Left colon (tissue), 2 donors: ENCODE measurements at regions not wholly inside any gene's neighbourhood (a gene's known extent, or its start where the extent isn't known, plus 50 kb on each side); places are given as distances from the start of the nearest gene placed in this dataset.
"Not testable (repeated sequence)": the region's sequence is repeated elsewhere in the genome, so short reads cannot be mapped to it uniquely, and the experiment has no call there.

Experiments
- ATAC-seq: fragments of 200-7000 bp; cut with Tn5 transposase; one replicate; pipeline ENCODE4 v1.9.1; 2020; ENCODE audit warnings: mild to moderate bottlenecking, moderate library complexity
- DNase-seq, 2 donors: peaks; one replicate each; pipeline ENCODE4 v3.0.0-alpha.2; 2020
- intact Hi-C, 2 donors: fragments of 100-400 bp; cut with DNase I in 1 of 2; cut with micrococcal nuclease in 1 of 2; formaldehyde crosslinking; loops; one replicate each; pipeline versions ENCODE4 v1.11.2 to v1.14.0; 2022; cut with DNase I, micrococcal nuclease
- donor health status: DM: no; HTN: no; CAD: no.
- donor health status: DM: yes; HTN: yes; CAD: no.

DNA sequence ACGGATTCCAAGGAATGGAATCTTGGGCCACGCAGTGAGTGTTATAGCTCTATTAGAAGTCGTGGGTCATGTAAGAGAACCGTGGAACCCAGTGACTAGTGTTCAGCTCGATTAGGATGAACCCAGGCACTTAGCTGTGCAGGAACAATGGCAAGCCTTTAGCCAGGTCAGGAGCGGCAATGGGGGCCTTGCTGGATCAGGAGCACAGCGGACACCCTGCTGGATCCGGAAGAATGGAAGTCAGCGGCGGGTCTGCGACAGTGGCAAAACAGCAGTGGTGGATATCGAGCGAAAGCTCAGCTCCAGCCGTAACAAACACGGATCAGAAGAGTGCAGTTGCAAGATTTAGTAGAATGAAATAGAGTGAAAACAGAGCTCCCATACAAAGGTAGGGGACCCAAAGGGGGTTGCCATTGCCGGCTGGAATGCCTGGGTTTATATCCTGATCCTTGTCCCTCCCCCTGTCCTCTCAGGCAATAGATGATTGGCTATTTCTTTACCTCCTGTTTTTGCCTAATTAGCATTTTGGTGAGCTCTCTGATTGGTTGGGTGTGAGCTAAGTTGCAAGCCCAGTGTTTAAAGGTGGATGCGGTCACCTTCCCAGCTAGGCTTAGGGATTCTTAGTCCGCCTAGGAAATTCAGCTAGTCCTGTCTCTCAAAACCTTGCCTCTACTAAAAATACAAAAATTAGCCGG, 618.3 kb upstream of the CBLB start:
- ATAC-seq, intact Hi-C loops, DNase-seq: not testable (repeated sequence)

DNA sequence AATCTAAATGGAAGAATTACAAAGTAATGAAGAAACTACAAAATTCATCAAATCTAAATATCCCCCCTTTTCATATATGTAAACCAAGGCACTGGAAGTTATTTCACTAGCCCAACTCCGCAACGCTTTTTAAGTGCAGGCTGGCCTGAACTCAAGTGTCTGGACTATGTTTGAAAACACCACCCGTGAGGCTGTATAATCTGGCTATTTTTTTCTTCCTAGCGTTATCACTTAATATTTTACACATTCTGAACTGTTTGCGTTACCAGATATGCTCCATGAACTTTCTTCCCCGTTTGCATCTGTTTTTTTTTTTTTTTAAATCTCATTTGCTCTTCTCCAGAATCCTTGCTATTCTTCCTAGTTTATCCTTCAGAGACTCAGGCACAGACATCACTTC, 619.5 kb upstream of the CBLB start:
- no peak for ATAC-seq
- no peak for DNase-seq
- intact Hi-C loops = no loop called here

DNA sequence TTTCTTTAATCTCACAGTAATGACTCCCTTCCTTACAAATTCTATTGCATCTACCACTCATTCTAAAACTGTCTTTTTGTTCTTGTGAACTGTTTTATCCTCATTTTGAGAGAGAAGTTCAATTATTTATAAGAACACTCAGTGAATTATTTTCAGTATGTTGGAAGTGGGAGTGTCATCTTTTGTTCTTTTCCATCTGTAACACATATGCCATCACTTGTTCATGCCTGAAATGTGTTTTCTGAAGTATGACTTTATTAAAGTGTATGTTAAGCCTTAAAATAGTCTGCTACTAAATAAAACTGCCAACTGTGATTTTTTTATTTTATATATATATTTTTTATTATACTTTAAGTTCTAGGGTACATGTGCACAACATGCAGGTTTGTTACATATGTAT, 623.0 kb upstream of the CBLB start:
- DNase-seq (no peak), ATAC-seq (no peak)
- intact Hi-C loops = no loop called here

DNA sequence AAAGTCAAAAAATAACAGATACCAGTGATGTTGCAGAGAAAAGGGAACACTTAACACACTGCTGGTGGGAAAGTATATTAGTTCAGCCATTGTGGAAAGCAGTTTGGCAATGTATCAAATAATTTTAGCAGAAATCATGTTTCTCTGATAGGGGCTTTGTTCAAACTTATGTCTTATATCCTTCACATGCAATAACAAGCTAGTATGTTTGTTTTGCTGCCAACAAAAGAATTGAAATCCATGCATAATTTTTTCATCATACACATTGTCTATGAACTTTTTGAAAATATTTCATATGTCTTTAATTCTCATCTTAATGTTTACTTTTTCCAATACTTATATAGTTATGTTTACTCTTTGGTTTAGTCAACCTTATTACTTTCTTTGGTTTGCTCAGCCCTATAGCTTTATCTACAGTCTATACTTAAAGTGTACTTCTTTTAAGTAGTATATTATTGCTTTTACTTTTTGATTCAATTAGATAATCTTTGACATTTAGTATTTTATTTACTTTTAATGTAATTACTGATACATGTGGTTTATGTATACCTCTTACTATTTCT, 639.6 kb upstream of the CBLB start:
- no peak for ATAC-seq
- no peak for DNase-seq
- intact Hi-C loops = no loop called here

DNA sequence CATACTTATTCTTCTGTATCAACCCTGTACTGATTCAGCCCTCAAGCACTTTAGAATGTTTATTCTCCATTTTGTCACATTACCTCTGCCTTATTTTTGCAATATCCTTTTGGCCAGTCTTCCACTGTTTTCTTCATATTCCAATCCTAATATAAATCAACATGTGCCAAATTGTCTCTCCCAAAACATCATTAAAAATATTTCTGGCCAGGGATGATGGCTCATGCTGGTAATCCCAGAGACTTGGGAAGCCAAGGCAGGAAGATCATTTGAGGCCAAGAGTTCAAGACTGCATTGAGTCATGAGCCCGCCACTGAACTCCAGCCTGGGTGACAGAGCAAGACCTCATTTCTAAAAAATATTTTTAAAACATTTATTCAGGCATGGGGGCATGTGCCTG, 641.4 kb upstream of the CBLB start:
- intact Hi-C loops = no loop called here
- DNase-seq (no peak), ATAC-seq (no peak)

DNA sequence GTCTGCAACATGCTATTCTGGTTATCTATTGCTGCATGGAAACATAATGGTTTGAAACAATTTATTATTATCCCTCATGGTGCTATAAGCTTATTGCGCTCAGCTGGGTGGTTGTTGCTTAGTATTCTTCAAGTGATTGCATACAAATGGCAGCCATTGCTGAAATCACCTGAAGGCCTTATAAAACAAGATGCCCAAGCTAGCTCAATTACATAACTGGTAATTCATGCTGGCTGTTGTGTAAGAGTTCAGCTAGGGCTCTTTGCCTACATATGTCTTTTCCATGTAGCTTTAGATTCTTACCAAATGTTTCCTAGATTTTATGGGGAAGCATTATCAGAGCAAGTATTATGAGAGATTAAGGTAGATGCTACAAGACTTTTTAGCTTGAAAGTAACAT, 644.0 kb upstream of the CBLB start:
- no peak for ATAC-seq
- no peak for DNase-seq
- intact Hi-C loops = no loop called here

DNA sequence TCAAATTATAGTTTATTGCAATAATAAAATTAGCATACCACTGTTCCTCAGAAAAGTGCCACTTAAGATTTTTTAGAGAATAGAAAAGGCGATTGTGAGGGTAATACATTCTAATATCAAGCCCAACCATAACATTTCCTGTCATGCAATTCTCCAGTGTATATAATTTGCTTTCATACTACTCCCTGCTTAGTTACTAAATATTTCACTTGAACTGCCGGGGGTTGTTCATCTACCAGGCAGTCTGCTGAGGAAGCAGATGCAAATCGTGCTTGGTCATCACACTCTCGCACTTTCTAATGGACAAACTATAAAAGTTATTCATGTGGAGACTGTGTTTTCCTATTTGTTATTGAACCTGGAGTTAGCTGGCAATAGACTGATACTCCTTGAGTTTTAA, 645.6 kb upstream of the CBLB start:
- DNase-seq = no peak
- intact Hi-C loops = no loop called here
- ATAC-seq = no peak

DNA sequence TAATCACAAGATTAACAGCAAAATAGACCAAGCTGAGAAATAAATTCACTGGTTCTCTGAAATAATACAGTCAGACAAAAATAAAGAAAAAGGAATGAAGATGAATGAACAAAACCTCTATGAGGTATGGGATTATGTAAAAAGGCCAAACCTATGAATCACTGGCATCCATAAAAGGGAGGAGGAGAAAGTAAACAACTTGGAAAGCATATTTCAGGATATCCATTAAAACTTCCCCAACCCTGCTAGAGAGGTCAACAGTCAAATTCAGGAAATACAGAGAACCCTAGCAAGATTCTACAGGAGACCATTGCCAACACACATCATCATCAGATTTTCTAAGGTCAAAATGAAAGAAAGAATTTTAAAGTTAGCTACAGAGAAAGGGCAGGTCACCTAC, 649.7 kb upstream of the CBLB start:
- intact Hi-C loops = no loop called here
- ATAC-seq (no peak), DNase-seq (no peak)

DNA sequence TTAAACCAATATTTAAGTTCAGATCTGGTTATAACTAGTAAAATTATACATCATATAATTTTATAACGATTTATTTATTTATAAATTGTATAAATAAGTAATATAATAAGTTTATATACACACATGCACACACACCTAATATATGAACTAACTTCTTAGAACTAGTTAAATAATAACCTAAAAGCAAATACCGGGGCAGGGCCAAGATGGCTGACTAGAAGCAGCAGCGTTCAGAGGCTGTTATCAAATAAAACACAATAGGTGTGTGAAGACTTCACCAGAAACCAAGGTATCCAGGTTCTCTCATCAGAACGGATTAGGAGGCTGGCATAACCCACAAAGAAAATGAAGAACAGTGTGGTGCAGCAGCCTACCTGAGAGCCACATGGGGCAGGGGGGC, 653.6 kb upstream of the CBLB start:
- intact Hi-C loops = no loop called here
- DNase-seq = no peak
- ATAC-seq = no peak

DNA sequence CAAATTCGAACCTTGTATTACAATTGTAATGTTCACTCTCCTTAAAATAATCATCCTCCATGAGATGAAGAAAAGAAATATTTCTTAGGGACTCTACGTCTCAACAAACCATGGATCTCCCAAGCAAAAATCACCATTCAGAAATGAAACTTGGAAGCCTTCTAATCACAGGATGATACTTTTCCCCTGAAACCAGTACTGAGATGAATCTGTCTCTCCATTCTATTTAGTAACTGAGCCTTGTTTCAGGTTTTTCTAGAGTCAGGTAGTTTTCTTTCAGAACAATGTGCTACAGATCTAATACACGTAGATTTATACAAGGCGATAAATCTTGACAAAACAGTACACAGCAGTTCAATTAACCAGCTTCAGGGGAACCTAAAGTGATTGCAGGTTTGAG, 660.1 kb upstream of the CBLB start:
- ATAC-seq (no peak), DNase-seq (no peak)
- intact Hi-C loops = no loop called here

DNA sequence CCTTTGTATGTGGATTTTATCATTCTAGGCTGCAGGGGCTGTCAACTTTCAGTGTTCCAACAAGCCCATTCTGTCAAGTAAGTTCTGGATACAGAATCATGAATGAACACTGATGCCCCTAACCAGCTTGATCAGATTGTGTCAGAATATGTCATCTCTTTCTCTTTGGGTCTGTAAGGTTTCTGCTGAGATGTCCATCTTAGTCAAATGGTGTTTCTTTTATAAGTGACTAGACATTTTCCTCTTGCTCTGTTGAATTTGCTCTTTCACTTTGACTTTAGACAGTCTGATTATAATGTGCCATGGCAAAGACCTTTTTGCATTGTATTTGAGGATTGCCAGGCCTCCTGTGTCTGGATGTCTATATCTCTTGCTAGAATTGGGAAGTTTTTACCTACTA, 660.9 kb upstream of the CBLB start:
- intact Hi-C loops = no loop called here
- DNase-seq = no peak
- ATAC-seq = no peak

DNA sequence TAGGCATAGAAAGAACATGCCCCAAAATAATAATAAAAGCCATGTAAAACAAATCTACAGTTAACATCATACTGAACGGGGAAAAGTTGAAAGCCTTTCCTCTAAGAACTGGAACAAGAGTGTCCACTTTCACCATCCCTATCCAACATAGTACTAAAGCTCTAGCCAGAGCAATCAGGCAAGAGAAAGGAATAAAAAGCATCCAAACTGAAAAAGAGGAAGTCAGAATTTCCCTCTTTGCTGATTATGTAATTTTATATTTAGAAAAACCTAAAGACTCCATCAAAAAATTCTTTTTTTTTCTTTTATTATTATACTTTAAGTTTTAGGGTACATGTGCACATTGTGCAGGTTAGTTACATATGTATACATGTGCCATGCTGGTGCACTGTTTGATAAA, 661.6 kb upstream of the CBLB start:
- DNase-seq (no peak), ATAC-seq (no peak)
- intact Hi-C loops = no loop called here

DNA sequence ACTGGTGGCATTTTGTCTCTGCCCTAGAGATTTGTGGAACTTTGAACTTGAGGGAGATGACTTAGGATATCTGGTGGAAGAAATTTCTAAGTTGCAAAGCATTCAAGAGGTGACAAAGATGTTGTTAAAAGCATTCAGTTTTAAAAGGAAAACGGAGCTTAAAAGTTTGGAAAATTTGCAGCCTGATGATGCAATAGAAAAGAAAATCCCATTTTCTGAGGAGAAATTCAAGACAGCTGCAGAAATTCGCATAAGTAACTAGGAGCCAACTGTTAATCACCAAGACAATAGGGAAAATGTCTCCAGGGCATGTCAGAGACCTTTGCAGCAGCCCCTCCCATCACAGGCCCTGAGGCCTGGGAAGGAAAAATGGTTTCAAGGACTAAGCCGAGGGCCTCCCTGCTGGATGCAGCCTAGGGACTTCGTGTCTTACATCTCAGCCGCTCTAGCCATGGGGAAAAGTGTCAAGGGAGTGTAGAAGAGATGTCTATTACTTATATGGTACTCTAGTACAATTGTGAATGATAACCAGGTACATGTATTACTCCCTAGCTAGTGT, 663.0 kb upstream of the CBLB start:
- intact Hi-C loops, ATAC-seq, DNase-seq: not testable (repeated sequence)

DNA sequence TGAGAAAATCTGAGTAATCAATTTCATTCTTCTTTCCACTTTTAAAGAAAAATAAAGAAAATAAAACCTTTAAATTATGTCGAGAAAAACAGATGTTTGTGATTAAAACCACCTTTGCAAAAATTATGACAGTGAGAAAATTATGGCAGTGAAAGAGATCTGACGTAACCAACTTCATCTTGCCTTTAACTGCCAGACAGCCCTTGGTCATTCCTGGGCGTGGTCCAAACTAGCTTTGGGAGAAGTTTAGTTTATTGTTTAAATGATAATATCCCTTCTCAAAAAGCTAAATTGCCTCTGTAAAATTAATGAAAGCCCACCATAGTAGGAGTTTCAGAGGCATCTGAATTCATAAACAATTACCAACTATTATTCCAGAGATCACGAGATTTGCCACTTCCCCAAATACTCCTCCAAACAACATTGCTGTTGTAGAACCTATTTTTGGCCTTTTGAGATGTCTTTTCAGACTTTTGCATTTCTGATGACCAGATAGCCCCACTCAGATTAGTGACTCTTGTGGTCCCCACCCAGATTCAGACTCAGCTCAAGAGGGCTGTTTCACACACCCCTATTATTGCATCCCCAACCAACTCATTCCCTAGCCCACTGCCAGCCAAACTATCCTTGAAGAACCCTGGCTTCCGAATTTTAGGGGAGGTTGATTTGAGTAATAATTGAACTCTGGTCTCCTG, 664.4 kb upstream of the CBLB start:
- no peak for DNase-seq
- no peak for ATAC-seq
- intact Hi-C loops = no loop called here

DNA sequence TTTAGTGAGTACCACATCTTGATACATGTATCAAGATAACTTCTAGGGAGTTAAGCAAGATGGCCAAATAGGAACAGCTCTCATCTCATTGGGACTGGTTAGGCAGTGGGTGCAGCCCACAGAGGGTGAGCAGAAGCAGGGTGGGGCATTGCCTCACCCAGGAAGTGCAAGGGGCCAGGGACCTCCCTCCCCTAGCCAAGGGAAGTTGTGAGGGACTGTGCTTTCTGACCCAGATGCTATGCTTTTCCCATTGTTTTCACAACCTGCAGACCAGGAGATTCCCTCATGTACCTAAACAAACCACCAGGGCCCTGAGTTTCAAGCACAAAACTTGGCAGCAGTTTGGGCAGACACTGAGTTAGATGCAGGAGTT, 665.0 kb upstream of the CBLB start:
- DNase-seq = no peak
- intact Hi-C loops = no loop called here
- no peak for ATAC-seq

DNA sequence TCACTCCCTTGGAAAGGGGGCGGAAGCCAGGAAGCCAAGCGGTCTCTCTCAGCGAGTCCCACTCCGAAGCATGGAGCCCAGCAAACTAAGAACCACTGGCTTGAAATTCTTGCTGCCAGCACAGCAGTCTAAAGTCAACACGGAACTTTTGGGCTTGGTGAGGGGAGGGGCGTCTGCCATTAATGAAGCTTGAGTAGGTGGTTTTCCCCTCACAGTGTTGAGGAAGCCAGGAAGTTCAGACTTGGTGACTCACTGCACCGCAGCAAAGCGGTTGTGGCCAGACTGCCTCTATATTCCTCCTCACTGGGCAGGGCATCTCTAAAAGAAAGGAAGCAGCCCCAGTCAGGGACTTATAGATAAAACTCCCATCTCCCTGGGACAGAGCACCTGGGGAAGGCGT, 665.4 kb upstream of the CBLB start:
- intact Hi-C loops = no loop called here
- ATAC-seq = no peak
- no peak for DNase-seq

DNA sequence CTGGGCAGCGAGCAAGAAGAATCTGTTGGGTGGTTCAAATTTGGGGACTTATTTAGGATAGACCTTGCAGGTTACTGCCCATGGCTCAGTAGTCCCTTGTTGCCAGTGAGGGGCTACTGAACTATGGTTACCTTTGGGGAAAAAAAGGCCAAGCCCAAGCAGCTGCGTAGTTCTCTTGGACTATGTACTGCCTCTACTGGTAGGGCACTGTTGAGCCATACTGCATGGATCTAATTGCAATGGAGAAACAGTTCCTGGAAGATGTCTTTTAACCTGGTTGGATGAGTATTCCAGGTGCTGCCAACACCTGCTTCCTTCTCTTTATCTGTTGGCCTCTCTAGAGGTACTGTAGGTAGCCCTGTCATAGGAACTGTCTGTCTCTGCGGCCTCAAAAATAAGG, 671.9 kb upstream of the CBLB start:
- DNase-seq = no peak
- intact Hi-C loops = no loop called here

DNA sequence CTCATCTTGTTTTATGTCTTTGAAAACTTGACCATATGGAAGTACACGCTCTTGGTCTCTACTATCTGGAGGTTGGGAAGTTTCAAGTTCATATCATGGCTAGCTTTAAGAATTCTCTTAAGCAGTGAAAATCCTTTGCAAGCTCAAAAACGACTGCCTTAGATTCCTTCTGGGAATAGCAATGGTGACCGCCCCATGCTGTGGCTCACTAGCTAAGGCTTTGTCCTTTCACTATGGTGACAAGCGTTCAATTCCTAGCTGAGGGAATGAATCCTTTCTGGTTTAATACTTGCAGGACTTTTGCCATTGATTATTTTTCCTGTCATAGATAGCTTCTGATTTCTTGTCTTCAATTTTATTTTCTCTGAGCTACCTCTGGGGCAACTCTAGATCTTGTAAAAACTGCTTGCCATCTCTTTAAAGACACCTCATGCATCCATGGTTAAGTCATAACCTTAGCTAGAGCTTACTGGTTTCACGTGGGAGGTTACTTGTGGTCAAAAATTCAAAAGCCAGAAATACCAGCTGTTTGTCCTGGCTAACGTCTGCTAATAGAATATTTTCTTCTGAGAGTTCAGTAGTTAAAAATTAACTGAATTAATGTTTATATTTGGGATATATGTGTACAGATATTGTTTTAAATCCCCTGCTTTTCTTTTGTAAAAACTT, 673.4 kb upstream of the CBLB start:
- ATAC-seq (no peak), DNase-seq (no peak)
- intact Hi-C loops = no loop called here

More for the DNA sequence above, 671.9 kb upstream of the CBLB start:
- ATAC-seq = no peak

DNA sequence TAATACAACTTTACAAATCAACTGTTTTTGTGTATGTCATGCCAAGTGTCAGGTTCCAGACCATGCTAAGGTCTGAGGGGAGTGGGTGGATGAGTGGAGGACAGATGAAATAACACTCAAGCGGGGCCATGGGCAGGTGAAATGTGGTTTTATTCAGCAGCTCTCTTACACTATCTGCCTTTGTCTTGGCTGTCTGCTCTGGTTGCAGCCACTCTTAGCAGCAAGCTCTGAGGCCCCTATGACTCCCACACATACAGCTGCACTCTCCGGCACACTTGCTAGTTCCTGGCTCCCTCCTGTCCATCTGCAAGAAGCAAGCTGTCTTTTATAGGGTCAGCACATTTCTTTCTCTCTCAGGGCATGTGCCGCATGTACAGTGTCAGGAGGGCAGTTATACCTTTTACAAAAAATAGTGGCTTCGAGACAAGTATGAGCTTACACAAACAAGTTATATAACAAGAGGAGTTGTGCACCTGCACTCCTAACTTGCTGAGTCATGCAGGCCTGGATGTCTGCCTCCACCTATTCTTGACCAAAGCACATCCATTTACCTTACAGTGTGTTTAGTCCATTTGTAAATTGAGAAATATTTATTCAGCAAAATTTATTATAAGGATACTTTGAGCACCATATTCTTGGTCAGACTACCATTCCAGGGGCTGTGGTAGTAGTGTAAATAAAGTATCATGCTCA, 683.7 kb upstream of the CBLB start:
- DNase-seq (no peak), ATAC-seq (no peak)
- intact Hi-C loops = no loop called here
